Activated CD4-positive, alpha-beta T cell treated with anti-CD3 and anti-CD28 coated beads, Interleukin-2, amount 10 ng/mL, durations not matched to agents 7 days and 5 days (primary cell): ENCODE measurements at regions not wholly inside any gene's neighbourhood (a gene's known extent, or its start where the extent isn't known, plus 50 kb on each side); places are given as distances from the start of the nearest gene placed in this dataset.

Source experiments
- CTCF ChIA-PET: fragments of 350-600 bp; sonication (Branson Sonifier 250); formaldehyde crosslinking; loops from one replicate; lab custom pipeline; 2021; ENCODE audit warnings: antibody characterized with exemption; lab: Charles Lee
- POLR2A ChIA-PET: fragments of 350-600 bp; sonication (Branson Sonifier 250); formaldehyde crosslinking; loops from one replicate; lab custom pipeline; 2021; ENCODE audit warnings: antibody characterized with exemption; lab: Charles Lee
- DNase-seq: peaks from one replicate; pipeline ENCODE4 v3.0.0-alpha.2; 2020
- H3K27ac Mint-ChIP-seq: one replicate; pipeline ENCODE4 v1.8.0; 2021; ENCODE audit warnings: mild to moderate bottlenecking, moderate library complexity, mixed read lengths
- H3K27me3 Mint-ChIP-seq: one replicate; pipeline ENCODE4 v1.8.0; 2021; ENCODE audit warnings: mixed read lengths
- H3K36me3 Mint-ChIP-seq: one replicate; pipeline ENCODE4 v1.8.0; 2021; ENCODE audit warnings: low read depth, mixed read lengths
- H3K4me1 Mint-ChIP-seq: one replicate; pipeline ENCODE4 v1.8.0; 2021; ENCODE audit warnings: mixed read lengths
- H3K4me3 Mint-ChIP-seq: one replicate; pipeline ENCODE4 v1.8.0; 2021; ENCODE audit warnings: mild to moderate bottlenecking, moderate library complexity, mixed read lengths
- H3K9me3 Mint-ChIP-seq: one replicate; pipeline ENCODE4 v1.8.0; 2021; ENCODE audit warnings: mixed read lengths

- no peak for DNase-seq
- no peaks in the 10 kb centered on the region for H3K9me3 Mint-ChIP-seq
- H3K4me3 Mint-ChIP-seq: no peak overlapping the region
- H3K27me3 Mint-ChIP-seq: no peaks in the 10 kb centered on the region
- no peaks in the 10 kb centered on the region for H3K36me3 Mint-ChIP-seq
- ChIA-PET CTCF (no interaction called here), POLR2A (no interaction called here)
- H3K4me1 Mint-ChIP-seq: no peaks in the 10 kb centered on the region
- no peak overlapping the region for H3K27ac Mint-ChIP-seq
Observed at GRCh38 chr7:115548756-115549155, 481.8 kb downstream of the TFEC start.

- H3K27ac Mint-ChIP-seq: no peak overlapping the region
- H3K4me1 Mint-ChIP-seq: no peaks in the 10 kb centered on the region
- ChIA-PET CTCF (interaction anchor here (0.6 kb wide), 1 partner anchor 687 kb away, joined by 4 read pairs; no protein-coding TSS in a partner anchor), POLR2A (no interaction called here)
- no peaks in the 10 kb centered on the region for H3K36me3 Mint-ChIP-seq
- no peak for DNase-seq
- H3K4me3 Mint-ChIP-seq: no peak overlapping the region
- no peaks in the 10 kb centered on the region for H3K9me3 Mint-ChIP-seq
- no peaks in the 10 kb centered on the region for H3K27me3 Mint-ChIP-seq
Observed at GRCh38 chr7:115546790-115547189, 483.8 kb downstream of the TFEC start.

DNA sequence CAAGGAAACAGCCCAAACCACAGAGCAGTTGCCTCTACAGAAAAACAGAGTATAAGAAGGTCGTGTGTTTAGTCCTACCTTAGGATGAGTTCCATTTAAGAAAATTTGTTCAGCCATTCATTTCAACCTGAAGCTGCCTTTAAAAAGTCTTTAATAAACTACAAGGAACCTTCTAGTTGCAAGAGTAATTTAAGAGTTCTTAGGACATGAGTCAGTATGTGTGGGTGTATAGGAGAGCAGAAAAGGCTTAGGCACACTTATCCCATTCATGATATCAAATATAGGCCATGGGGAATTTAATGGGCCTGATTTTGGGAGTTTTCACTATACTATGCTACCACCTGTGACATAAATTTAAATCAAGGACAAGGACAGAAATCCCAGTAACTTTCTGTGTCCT, 496.8 kb downstream of the TFEC start:
- Mint-ChIP-seq H3K4me1 (no peaks in the 10 kb centered on the region), H3K27me3 (no peaks in the 10 kb centered on the region), H3K27ac (no peak overlapping the region), H3K36me3 (no peaks in the 10 kb centered on the region), H3K4me3 (no peak overlapping the region), H3K9me3 (no peaks in the 10 kb centered on the region)
- DNase-seq: no peak
- CTCF ChIA-PET: no interaction called here
- POLR2A ChIA-PET: no interaction called here

- no peaks in the 10 kb centered on the region for H3K9me3 Mint-ChIP-seq
- ChIA-PET CTCF (no interaction called here), POLR2A (no interaction called here)
- H3K27me3 Mint-ChIP-seq: no peaks in the 10 kb centered on the region
- no peak for DNase-seq
- H3K4me3 Mint-ChIP-seq: no peak overlapping the region
- H3K4me1 Mint-ChIP-seq: no peaks in the 10 kb centered on the region
- H3K36me3 Mint-ChIP-seq: no peaks in the 10 kb centered on the region
- H3K27ac Mint-ChIP-seq: no peak overlapping the region
Observed at GRCh38 chr7:115526278-115526677, 504.3 kb downstream of the TFEC start.

DNA sequence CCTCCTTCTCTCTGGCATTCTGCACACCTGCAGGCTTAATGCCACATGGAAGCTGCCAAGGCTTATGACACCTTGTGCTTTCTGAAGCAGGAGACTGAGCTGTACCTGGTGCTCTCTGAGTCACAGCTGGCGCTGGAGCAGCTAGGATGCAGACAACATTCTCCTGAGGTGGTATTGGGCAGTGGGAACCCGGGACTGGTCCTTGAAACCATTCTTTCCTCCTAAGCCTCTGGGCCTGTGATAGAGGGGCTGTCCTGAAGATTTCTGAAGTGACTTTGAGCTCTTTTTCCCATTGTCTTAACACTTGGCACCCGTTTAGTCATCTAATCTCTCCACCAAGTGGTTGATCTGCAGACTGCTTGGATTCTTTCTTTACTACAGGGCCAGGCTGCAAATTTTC, 508.4 kb downstream of the TFEC start:
- CTCF ChIA-PET: no interaction called here
- Mint-ChIP-seq H3K27ac (no peak overlapping the region), H3K9me3 (no peaks in the 10 kb centered on the region), H3K36me3 (no peaks in the 10 kb centered on the region), H3K27me3 (no peaks in the 10 kb centered on the region), H3K4me1 (no peaks in the 10 kb centered on the region), H3K4me3 (no peak overlapping the region)
- POLR2A ChIA-PET: no interaction called here
- DNase-seq: no peak

DNA sequence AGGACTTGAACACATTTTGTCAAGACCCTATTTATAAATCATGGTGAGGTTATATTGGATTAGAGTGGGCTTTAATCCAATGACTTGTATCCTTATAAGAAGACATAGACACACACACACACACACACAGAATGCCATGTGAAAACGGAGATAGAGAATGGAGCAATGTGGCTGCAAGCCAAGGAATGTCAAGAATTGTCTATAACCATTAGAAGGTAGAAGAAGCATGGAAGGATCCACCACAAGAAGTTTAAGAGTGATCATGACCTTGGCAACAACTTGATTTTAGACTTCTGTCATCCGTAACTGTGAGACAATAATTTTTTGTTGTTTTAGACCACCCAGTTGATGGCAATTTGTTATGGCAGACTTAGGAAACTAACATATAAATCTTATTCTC, 514.2 kb downstream of the TFEC start:
- no peak overlapping the region for H3K4me3 Mint-ChIP-seq
- no peaks in the 10 kb centered on the region for H3K4me1 Mint-ChIP-seq
- H3K27me3 Mint-ChIP-seq: no peaks in the 10 kb centered on the region
- no peaks in the 10 kb centered on the region for H3K36me3 Mint-ChIP-seq
- H3K27ac Mint-ChIP-seq: no peak overlapping the region
- CTCF ChIA-PET: no interaction called here
- no peak for DNase-seq
- POLR2A ChIA-PET: no interaction called here
- H3K9me3 Mint-ChIP-seq: no peaks in the 10 kb centered on the region

- no peaks in the 10 kb centered on the region for H3K36me3 Mint-ChIP-seq
- POLR2A ChIA-PET: no interaction called here
Observed at GRCh38 chr7:115511330-115511729, 519.2 kb downstream of the TFEC start.

GRCh38 chr7:115505136-115505535, 525.4 kb downstream of the TFEC start:
- no peak for DNase-seq
- CTCF ChIA-PET: no interaction called here

More at GRCh38 chr7:115511330-115511729, 519.2 kb downstream of the TFEC start:
- CTCF ChIA-PET: no interaction called here
- Mint-ChIP-seq H3K4me3 (no peak overlapping the region), H3K27ac (no peak overlapping the region), H3K4me1 (no peaks in the 10 kb centered on the region), H3K9me3 (no peaks in the 10 kb centered on the region), H3K27me3 (no peaks in the 10 kb centered on the region)
- no peak for DNase-seq

DNA sequence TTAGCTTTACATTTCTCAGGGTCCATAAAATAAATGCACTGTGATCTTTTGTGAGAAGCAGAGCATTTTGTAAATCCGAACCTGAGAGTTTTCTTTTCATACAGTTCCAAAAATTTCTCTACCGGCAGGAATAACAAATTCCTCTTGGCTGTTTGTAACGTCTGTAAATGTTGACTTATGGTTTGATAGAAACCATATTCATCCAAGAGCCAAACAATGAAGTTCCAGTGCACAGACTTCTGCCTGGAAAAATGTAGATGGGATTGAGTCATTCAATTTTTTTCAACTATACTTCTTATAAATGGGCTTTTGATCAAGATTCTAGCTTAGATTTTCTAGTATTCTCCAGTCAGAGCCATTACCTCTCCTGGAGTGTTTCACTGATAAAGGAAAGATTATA, 530.6 kb downstream of the TFEC start:
- no peaks in the 10 kb centered on the region for H3K36me3 Mint-ChIP-seq
- ChIA-PET POLR2A (no interaction called here), CTCF (no interaction called here)
- H3K27me3 Mint-ChIP-seq: no peaks in the 10 kb centered on the region
- no peaks in the 10 kb centered on the region for H3K4me1 Mint-ChIP-seq
- DNase-seq: no peak
- H3K9me3 Mint-ChIP-seq: no peaks in the 10 kb centered on the region
- H3K4me3 Mint-ChIP-seq: no peak overlapping the region
- no peak overlapping the region for H3K27ac Mint-ChIP-seq

More at GRCh38 chr7:115505136-115505535, 525.4 kb downstream of the TFEC start:
- H3K27ac Mint-ChIP-seq: no peak overlapping the region
- no peaks in the 10 kb centered on the region for H3K4me1 Mint-ChIP-seq
- no peaks in the 10 kb centered on the region for H3K9me3 Mint-ChIP-seq
- POLR2A ChIA-PET: no interaction called here
- no peaks in the 10 kb centered on the region for H3K36me3 Mint-ChIP-seq
- H3K4me3 Mint-ChIP-seq: no peak overlapping the region
- H3K27me3 Mint-ChIP-seq: no peaks in the 10 kb centered on the region

- no peak overlapping the region for H3K4me3 Mint-ChIP-seq
- ChIA-PET POLR2A (no interaction called here), CTCF (no interaction called here)
- no peaks in the 10 kb centered on the region for H3K9me3 Mint-ChIP-seq
- no peak for DNase-seq
- H3K27me3 Mint-ChIP-seq: no peaks in the 10 kb centered on the region
- no peaks in the 10 kb centered on the region for H3K36me3 Mint-ChIP-seq
- H3K4me1 Mint-ChIP-seq: no peaks in the 10 kb centered on the region
- H3K27ac Mint-ChIP-seq: no peak overlapping the region
Observed at GRCh38 chr7:115496006-115496405, 534.6 kb downstream of the TFEC start.

DNA sequence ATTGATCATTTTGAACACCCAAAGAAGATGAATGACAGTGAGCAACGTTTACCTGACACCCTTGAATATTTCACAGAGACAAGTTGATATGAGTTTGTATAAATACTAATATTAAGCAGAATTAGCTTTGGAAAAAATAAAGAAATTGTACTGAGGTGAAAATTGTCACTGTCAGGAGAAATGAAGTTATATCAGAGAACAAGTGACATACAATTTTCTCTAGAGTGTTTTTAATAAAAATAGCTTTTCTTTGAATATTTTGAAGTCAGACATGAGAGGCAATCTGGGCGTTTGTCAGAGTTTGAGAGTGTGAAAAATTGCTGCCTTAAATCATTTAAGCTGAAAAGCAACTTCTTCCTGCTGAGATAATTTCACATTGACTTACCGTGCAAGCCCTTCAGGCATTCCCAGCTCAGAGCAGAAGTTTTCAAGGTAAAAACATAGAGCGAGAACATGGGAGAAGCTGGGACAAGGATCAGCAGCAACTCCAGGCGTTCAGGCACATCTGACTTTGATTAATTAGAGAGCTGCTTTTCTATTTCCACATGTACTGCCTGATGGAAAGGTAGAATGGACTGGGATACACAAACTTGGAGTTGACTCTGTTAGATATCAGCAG, 535.9 kb downstream of the TFEC start:
- H3K4me1 Mint-ChIP-seq: no peaks in the 10 kb centered on the region
- H3K27me3 Mint-ChIP-seq: no peaks in the 10 kb centered on the region
- POLR2A ChIA-PET: no interaction called here
- no peak overlapping the region for H3K4me3 Mint-ChIP-seq
- H3K27ac Mint-ChIP-seq: no peak overlapping the region
- no peak for DNase-seq
- H3K36me3 Mint-ChIP-seq: no peaks in the 10 kb centered on the region
- no peaks in the 10 kb centered on the region for H3K9me3 Mint-ChIP-seq
- CTCF ChIA-PET: no interaction called here

DNA sequence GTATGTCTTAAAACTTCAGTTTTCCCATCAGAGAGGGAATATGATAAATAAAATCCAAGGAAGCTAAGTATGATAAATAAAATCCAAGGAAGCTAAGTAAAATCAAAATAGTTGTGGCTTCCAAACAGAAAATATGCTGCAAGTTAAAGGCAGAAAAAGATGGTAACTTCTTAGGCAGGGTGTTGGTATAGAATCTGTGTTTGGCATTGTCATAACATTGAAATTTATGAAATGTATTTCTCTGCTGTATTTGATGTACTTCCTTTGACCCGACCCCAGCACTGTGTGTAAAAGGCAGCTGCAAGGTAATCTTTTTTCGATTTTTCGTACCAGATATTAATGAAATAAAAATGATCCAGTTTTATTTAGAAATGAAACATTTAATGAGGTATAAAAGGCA, 537.2 kb downstream of the TFEC start:
- ChIA-PET POLR2A (no interaction called here), CTCF (no interaction called here)
- H3K9me3 Mint-ChIP-seq: no peaks in the 10 kb centered on the region
- H3K36me3 Mint-ChIP-seq: no peaks in the 10 kb centered on the region
- H3K27me3 Mint-ChIP-seq: no peaks in the 10 kb centered on the region
- no peak overlapping the region for H3K27ac Mint-ChIP-seq
- DNase-seq: no peak
- H3K4me1 Mint-ChIP-seq: no peaks in the 10 kb centered on the region
- no peak overlapping the region for H3K4me3 Mint-ChIP-seq

DNA sequence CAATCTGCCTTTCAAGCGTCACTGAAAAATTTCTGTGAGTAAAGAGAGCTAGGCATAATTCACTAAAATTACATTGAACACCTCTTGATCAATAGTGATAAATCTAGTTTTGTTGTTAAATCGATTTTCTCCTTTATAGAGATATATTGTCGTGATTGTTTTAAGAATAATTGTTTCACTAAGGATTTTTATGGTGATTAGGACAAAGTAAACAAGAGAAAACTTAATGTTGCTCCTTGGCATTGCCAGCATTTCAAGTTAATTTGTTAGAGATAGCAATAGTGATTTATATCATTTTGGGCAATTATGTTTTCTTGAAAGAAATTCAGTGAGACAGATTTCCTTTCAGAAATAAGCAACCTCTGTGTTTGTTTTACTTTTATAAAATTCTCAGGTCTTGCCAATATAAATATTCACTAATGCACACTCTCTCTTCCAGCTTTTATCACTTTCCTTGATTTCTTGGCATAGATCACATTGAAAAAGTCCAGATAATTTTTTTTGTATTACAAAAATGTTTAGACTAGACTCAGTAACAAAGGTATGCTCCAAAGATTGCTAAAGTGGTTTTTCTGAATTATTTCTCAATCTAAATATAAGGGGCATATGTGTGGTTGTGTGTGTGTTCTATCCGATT, 538.7 kb downstream of the TFEC start:
- Mint-ChIP-seq H3K9me3 (no peaks in the 10 kb centered on the region), H3K36me3 (no peaks in the 10 kb centered on the region), H3K27me3 (no peaks in the 10 kb centered on the region), H3K4me3 (no peak overlapping the region), H3K27ac (no peak overlapping the region), H3K4me1 (no peaks in the 10 kb centered on the region)
- no peak for DNase-seq
- POLR2A ChIA-PET: no interaction called here
- CTCF ChIA-PET: no interaction called here

DNA sequence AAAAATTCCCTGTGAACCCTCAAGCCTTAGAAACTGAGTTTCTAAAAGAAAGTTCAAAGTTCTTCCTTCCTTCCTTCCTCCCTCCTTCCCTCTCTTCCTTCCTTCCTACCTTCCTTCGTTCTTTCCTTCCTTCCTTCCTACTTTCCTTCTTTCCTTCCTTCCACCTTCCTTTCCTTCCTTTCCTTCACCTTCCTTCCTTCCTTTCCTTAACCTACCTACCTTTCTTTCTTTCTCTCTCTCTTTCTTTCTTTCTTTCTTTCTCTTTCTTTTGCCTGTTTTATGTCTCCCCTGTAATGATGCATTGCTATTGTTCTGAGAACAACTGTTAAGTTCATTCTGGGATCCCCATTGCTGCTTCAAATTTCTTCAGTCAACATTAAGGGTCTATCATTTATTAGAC, 551.1 kb downstream of the TFEC start:
- no peak overlapping the region for H3K4me3 Mint-ChIP-seq
- peaks cover 25% of the 10 kb centered on the region for H3K27me3 Mint-ChIP-seq
- H3K4me1 Mint-ChIP-seq: peaks cover 2% of the 10 kb centered on the region
- CTCF ChIA-PET: no interaction called here
- DNase-seq: no peak
- H3K9me3 Mint-ChIP-seq: no peaks in the 10 kb centered on the region
- POLR2A ChIA-PET: no interaction called here
- H3K36me3 Mint-ChIP-seq: no peaks in the 10 kb centered on the region
- no peak overlapping the region for H3K27ac Mint-ChIP-seq
